ENCODE measurements at regions not wholly inside any gene's neighbourhood (a gene's known extent, or its start where the extent isn't known, plus 50 kb on each side); places are given as distances from the start of the nearest gene placed in this dataset.
A peak's percentile ranks its signal among the peaks of the same experiment; 100 is the strongest.
"Not testable (repeated sequence)": the region's sequence is repeated elsewhere in the genome, so short reads cannot be mapped to it uniquely, and the experiment has no call there.

- DNase-seq = no peak
Measured at GRCh38 chr7:155377838-155378579, 79.9 kb upstream of the EN2 start.

- DNase-seq = no peak
Measured at GRCh38 chr7:155378580-155378934, 79.4 kb upstream of the EN2 start.

DNA sequence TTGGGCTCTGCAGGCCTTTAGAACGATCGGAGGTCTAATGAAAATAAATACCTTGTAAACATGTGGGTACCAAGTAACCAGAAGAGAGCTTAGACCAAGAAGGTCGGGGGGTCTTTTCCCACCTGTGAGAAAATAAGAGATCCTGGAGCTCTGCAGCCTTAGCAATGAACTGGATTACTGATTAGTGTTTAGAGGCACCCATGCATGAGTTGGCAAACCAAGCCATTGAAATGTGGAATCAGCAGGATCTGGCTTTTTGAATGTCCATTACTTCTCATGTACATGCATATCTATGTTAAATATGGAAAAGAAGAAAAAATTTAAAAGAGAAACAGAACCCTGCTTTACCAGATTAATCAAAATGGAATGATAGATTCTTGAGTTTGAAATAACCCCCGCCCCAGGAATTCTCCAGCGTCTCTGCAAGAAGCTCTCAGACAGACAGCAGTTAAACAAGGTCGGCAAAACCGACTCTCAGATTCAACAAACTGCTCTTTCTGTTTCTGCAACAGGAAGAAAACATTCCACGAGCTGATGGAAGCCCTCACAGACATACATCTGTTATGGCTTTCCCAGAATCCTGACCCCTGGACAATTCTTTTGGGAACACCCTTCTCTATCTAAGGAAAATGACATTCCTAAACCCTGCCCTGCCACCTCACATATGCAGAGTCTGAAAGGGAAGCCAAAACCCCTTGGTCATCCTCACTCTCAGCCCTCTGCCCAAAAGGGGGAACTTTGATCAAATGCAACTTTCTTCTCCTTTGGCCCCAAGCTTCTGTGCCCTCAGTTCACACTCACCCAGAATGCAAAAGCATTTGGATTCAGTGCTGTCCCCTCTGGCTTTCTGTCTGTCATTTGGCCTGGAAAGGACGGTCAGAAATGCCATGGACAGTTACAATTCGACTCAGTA is 78.7 kb upstream of the EN2 start:
- no peak for DNase-seq

DNA sequence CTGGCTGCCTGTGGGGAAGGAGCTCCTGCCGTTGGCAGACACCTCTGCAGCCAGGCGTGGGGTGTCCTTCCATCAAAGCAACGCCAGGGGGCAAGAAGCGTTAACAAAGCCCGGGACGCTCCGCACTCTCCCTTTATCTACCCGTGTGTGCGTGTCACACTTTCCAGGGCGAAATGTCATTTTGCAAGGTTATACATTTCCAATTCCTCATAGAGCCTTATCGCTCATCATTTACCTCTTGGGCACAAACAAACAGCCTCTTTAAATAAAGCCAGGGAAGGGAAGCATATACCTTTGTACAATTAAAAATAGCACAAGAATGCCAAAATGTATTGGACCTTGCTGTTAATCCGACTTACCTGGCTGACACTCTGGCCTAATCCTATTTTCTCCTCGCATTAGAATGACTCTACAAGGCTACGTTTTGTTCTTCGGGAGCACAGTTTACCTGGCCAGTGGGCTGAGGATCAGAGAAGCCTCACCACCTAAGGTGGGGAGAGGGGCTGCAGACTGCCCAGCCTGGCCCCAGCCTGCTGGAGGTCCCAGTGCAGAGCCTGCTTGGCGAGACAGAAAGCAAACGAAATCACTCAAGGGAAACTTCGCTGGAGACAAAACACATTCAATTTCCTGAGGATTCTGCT is 77.6 kb upstream of the EN2 start:
- DNase-seq = peak; percentile 58 to 66

DNA sequence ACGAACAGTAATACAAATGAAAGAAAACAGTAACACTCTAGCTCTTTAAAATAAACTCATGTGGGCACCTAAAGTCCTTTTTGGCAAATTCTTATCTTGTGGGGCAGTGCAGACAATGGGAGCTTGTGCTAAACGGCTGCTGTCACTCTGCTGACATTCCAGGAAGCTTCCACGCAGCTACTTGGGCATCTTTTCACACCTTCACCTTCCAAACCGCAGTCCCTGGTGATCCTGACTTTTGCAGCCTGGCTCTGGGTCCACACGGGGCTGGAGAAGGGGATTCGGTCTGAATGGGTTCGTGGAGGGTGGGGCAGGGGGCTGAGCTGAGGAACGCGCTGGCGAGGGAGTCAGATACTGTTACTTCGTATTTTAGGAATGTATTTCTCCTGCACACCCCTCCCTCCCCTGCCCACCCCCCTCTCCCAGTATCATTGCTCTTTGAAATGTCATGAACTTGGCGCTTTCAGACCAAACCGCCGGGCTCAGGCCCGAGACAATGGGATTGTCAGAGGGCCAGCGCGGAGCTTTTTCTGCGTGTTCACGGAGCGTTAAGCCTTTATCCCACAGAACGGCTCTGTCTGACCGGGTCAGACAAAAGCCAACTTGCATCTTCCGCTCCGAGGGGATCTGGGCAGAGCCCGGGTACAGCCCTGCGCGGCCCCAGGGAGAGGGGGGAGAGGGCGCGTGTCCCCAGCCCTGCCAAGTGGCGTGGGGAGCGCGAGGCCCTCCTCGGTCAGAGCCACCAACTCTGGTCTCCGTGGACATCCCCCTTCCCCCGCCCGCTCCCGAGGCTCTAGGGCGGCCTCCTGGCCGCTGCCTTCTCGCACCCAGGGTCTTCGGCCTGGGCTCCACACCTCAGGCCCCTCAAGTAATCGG is 76.7 kb upstream of the EN2 start:
- no peak for DNase-seq

DNA sequence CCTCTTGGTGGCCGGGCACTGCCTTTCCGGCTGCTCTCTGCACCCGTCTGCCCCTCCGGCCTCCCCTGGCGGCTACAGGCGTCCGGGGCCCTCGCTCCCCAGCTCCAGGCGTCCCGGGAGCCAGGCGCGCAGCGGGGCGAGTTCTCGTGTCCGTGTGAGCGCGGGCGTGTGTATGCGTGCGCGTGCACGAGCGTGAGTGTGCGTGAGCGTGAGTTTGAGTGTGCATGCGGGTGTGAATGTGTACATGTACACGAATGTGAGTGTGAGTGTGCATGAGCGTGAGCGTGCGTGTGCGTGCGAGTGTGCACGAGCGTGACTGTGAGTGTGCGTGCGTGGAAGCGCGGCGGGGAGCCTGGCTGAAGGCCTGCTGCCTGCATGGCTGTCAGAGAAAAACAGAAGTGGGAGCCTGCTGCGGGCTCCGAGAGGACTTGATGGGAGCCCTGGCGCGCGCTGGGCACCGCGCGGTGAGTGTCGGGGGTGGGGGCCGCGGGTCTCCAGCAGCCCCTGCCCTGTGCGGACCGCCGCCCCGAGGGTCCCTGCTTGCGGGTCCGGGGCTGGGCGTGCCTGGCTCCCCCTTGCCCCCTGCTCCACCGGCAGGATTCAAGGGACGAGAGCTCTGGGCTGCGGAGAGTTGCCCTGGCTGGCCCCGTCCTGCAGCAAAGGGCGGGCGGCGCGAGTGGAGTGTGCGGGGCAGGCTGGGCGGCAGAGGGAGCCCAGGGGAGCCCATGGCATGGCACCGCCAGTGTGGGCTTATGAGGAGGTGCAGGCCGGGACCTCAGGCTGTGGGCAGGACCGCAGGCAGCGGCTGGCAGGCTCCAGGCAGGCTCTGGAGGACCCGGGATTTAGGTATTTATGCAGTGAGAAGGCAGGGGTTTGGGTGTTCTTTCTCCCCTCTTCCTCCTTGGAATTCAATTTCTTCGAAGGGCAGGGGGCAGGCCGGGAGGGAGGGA is 75.8 kb upstream of the EN2 start:
- no peak for DNase-seq

- DNase-seq = no peak
Measured at GRCh38 chr7:155382802-155383171, 75.1 kb upstream of the EN2 start.

GRCh38 chr7:155383756-155384491 is 74.0 kb upstream of the EN2 start:
- no peak for DNase-seq

- no peak for DNase-seq
Measured at GRCh38 chr7:155384751-155385150, 73.2 kb upstream of the EN2 start.

DNA sequence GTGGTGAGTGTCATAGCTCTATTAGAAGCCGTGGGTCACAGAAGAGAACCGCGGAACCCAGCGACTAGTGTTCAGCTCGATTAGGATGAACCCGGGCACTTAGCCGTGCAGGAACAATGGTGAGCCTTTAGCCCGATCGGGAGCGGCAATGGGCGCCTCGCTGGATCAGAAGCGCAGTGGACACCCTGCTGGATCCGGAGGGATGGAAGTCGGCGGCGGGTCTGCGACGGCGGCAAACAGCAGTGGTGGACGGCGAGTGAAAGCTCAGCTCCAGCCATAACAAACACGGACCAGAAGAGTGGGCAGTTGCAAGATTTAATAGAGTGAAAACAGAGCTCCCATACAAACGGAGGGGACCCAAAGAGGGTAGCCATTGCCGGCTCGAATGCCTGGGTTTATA is 72.7 kb upstream of the EN2 start:
- DNase-seq = not testable (repeated sequence)

GRCh38 chr7:155386608-155387007 is 71.3 kb upstream of the EN2 start:
- DNase-seq = no peak

DNA sequence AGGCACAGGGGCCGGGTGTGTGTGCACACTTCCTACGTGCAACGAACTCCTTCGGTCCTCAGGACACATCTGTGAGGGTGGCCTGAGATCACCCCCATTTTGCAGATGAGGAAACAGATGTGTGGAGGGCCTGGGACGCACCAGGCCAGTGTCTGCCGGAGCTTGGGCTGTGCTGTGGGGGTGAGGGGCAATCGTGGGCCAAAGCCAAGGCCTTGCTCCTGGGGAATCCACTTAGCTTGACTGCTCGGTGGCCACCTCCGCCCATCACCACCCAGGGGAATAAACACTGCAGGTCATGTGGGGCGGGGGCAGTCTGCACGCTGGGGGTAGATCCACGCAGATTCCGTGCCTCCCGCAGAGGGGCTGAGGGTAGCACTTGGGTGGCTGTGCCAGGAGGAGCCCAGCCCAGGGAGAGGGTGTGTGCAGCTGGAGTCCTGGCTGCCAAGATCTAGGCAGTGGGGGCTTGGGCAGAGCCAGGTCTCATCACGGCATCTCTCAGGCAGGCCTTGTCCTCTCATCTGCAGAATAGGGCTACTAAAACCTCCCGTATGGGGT is 70.8 kb upstream of the EN2 start:
- no peak for DNase-seq

DNA sequence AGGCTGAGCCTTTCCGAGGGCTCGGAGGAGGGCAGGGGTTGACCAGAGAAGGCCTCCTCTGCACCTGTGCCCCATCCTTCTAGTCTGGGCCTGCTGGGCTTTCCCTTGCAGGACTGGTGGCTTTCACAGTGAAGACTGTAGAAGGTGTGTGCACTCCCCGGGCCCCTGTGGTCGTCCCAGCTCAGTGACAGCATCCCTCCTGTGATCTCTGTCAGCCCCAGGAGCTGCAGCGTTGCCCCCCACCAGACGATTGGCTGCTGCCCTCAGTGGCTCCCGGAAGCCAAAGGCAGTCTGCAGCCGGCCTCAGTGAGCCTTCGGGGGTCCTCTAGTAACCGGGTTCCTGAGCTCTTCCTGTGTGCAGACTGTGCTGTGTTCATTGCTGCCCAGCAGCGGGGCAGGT is 69.4 kb upstream of the EN2 start:
- no peak for DNase-seq

GRCh38 chr7:155391414-155391813 is 66.5 kb upstream of the EN2 start:
- DNase-seq = no peak

- no peak for DNase-seq
Measured at GRCh38 chr7:155392726-155393570, 65.0 kb upstream of the EN2 start.

DNA sequence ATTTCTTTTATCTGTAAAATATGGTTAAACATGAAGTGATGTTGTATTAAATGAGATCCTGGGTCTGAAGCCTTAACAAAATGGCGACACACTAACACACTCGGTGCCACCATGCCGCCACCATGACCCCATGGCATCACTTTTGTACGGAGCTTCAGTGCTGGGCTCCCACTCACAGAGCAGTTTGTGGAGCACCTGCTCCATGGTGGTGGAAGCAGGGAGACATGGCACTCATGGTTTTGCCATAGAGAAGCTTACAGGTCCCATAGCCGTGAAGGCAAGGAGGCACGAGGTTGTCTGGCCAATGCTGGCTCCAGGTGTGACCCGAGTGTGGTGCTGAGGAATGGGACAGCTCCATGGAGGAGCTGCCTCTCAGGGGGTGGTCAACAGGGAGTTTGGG is 63.5 kb upstream of the EN2 start:
- DNase-seq = no peak

DNA sequence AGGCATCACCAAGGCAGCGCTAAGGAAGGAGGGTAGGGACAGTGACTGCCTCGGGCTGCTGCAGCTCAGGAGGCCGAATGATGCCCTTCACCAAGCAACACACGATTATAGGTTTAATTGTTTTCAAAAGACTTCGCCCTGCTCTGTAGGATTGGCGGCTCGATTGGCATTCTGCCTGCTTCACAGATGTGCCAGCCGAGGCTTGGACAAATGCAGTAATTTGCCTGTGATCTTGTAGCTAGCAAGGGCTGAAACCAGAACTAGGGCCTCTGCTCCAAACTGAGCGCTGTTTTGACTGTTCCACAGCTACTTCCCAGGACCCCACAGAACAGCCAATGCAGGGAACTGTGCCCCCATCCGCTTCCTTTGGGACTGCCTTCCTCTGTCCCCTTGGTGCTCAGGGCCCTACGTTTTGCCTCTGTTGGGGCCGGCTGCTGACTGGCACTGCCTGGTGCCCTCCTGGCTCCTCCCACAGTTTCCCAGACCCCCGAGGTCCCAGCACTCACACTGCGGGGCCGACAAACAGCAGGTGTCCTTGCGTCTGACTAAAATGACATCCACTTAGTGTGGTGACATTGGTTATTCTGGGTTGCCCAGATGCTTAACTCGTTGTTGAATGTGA is 62.6 kb upstream of the EN2 start:
- no peak for DNase-seq

GRCh38 chr7:155396661-155397060 is 61.3 kb upstream of the EN2 start:
- no peak for DNase-seq
